ENCODE measurements at regions not wholly inside any gene's neighbourhood (a gene's known extent, or its start where the extent isn't known, plus 50 kb on each side); places are given as distances from the start of the nearest gene placed in this dataset.
"Not testable (repeated sequence)": the region's sequence is repeated elsewhere in the genome, so short reads cannot be mapped to it uniquely, and the experiment has no call there.

DNA sequence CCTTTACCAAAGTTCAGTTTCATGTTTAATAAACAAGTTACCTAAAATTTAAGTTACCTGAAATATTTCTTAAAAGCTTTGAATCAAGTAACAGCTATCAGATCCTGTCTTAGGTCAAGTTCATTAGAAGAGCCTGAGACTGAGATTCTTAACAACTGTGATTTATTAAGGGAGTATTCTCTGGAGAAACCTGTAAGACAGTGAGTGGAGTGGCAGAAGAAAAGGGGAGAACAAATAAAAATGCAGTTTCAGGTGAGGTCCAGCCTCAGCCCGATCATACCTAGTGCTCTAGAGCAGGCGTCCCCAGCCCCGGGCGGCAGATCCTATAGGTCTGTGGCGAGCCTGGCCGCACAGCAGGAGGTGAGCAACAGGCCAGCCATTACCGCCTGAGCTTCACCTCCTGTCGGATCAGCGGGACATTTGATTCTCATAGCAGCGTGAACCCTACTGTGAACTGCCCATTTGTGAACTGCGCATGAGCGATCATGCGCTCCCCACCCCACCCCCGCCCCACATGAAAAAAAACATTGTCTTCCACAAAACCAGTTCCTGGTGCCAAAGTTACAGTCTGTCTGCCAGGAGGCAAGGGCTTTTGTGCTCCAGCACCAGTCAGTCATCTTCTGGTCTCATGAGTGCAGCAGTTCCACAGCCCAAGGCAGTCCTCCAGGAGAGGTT is 59.2 kb upstream of the ADGRB3 start:
- DNase-seq (ENCODE audit: low spot score): no peak

DNA sequence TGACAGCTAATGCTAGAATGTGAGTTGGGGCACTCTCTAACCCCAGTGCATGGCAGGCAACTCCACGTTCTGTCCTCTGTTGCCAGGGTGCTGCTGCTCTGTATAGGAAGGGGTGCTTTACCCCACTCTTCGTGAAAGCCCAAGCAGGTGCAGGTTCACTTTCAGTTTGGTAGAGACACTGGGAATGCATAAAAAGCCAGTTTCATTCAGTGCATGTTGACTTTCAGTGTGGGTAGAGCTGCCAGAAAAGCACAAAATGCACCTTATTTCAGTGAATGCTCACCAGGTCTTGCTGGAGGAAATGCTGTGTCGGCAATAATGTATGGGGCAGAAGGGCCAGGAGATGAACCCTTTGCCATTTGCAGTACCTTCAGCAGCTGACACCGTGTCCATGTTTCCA is 62.1 kb upstream of the ADGRB3 start:
- DNase-seq (ENCODE audit: low spot score): no peak

DNA sequence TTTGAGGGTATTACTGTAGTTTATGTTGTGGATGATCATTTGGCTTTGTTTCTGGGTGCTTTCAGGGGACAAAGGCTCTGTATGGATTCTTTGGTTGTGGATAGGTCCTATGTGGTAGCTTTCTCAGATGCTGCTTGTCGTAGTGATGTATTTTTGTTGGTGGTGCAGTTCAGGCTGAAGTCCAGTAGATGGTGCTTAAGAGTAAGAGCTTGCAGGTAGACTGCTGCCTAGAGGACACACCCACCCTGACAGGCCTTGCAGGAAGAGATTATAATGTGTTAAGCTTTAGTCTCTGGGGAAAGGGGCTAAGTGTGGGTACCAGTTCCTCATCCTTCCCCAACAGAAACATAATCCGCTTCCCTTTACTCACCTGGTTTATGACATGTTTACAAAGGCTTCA is 62.6 kb upstream of the ADGRB3 start:
- DNase-seq (ENCODE audit: low spot score): no peak

DNA sequence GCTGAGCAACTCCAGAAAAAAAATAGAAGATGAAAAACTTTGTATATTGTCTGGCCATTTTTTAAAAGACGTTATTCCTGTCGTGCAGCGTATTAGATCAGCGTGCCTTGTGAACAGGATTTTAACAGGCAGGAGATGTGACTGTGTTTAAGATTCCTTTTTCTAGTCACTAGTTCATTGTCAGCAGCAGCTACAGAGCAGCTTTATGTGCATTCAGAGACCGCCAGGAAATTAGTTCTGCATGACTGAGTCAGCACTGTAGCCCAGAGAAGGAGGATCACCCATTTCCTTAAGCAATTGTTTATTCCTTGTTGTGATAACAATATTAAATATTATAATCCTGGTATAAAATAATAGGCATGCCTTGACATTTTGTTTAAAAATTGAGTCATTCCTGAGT is 75.4 kb upstream of the ADGRB3 start:
- no peak for DNase-seq (ENCODE audit: low spot score)

DNA sequence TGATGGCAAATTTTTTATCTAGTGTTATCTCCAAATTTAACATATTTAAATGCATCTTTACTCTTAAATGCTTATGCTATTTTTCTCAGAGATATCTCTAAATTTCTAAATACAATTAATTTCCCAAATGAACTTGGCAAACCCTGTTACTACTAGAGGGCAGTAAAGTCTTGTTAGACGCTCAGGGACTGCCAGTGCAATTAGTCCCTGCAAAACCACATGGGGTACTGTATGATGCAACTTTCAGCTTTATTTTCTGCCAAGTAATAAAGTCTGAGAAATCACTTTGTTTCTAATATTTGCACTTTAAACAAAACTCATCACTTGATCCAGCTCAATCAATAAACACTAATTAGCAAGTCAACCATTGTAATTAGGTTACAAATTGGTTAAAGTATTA is 76.0 kb upstream of the ADGRB3 start:
- DNase-seq (ENCODE audit: low spot score): no peak

DNA sequence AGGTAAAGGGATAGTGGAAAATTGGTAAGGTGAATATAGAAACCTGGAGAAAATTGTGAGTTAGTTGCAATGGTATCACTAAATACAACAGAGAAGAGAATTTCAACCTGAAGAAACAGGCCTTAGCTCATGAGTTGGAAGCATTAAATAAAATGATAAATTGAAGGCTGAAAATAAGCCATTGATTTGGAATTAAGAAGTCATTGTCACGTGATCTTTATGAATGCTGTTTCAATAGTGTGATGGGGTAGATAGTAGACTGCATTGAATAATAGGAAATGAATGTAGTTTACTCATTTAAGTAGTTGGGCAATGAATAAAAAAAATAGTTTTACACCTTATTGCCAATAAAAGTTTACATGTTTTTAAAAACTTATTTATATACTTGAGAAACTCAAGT is 88.5 kb upstream of the ADGRB3 start:
- DNase-seq (ENCODE audit: low spot score): no peak

DNA sequence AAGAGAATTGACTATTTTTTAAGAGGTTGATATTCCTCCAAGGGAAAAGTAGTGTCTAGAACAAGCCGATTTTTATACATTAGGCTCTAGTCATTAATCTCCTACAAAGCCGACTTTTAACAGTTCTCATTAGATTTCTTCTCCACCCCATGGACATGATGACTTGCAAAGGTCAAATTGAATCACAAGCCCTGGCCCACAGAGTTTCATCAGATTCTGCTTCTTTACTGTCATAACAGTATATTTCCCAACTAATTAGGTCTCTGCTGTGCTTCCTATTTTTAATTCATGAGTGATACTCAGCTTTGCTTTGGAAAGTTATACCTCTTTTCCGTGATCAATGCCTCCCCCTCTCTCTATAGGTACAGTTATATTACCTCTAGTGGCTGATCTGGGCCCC is 90.6 kb upstream of the ADGRB3 start:
- DNase-seq (ENCODE audit: low spot score): no peak

DNA sequence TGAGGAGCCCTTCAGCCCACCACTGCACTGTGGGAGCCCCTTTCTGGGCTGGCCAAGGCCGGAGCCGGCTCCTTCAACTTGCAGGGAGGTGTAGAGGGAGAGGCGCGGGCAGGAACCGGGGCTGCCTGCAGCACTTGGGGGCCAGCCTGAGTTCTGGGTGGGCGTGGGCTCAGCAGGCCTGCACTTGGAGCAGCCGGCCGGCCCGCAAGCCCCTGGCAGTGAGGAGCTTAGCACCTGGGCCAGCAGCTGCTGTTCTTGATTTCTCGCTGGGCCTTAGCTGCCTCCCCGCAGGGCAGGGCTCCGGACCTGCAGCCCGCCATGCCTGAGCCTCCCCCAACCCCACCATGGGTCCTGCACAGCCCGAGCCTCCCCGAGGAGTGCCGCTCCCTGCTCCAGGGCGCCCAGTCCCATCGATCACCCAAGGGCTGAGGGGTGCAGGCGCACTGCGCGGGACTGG is 101.7 kb upstream of the ADGRB3 start:
- no peak for DNase-seq (ENCODE audit: low spot score)

DNA sequence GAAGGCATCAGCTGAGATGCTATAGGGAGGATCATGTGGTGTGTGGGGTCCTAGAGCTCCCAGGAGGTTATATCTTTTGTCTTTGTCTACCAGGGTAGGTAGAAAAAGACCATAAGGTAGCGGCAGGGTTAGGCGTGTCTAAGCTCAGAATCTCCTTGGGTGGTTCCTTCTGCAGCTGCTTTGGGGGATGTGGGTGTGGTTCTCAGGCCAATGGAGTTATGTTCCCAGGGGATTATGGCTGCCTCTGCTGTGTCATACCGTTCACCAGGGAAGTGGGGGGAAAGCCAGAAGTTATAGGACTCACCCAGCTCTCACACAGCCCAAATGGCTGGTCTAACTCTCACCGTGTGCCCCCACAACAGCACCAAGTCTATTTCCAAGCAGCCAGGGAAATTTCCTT is 107.4 kb upstream of the ADGRB3 start:
- no peak for DNase-seq (ENCODE audit: low spot score)

DNA sequence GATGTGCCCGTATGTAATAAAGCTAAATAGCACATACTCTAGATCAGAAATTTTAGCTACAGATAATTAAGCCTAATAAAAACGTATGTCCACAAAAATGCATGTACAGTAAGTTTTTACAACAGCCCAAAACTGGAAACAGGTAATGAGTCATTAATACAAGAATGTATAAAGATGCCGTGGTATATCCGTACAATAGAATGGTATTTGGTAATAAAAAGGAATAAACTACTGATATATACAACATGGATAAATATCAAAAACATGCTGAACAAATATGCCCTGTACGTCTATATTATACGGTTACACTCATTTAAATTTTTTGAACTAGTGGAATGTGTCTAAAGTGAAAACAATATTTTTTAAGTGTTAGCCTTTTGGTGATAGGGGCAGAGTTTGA is 128.2 kb upstream of the ADGRB3 start:
- DNase-seq (ENCODE audit: low spot score): no peak

DNA sequence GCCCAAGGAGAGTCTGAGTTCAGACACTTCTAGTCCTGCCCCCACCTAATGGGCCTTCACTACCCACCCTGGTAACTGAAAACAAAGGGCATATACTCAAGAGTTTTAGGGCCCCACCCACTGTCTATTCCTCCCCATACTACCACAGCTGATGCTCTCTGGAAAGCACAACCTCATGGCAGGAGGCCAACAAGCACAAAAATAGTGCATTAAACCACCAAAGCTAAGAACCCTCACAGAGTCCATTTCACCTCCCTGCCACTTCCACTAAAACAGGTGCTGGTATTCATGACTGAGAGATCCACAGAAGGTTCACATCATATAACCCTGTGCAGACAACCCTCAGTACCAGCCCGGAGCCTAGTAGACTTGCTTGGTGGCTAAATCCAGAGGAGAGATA is 132.1 kb upstream of the ADGRB3 start:
- no peak for DNase-seq (ENCODE audit: low spot score)

DNA sequence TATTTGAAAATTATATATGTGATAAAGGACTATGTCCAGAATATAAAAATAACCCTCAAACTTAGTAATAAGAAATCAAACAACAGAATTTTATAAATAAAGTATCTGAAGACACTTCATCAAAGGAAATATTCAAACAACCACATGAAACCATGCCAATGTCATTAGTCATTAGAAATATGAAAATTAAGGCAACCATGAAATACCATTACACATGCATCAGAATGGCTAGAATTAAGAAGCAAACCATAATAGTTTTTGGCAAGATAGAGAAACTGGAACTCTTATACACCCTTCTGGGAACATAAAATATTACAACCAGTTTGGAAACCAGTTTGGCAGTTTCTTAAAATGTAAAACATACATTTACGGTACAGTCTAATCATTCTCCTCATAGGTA is 137.2 kb upstream of the ADGRB3 start:
- DNase-seq (ENCODE audit: low spot score): no peak

DNA sequence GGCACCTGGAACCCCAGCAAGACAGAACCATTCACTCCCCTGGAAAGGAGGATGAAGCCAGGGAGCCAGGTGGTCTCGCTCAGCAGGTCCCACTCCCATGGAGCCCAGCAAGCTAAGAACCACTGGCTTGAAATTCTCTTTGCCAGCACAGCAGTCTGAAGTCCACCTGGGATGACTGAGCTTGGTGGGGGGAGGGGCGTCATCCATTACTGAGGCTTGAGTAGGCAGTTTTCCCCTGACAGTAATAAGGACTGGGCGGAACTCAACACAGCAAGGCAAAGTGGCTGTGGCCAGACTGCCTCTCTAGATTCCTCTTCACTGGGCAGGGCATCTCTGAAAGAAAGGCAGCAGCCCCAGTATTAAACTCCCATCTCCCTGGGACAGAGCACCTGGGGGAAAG is 140.2 kb upstream of the ADGRB3 start:
- not testable (repeated sequence) for DNase-seq (ENCODE audit: low spot score)

DNA sequence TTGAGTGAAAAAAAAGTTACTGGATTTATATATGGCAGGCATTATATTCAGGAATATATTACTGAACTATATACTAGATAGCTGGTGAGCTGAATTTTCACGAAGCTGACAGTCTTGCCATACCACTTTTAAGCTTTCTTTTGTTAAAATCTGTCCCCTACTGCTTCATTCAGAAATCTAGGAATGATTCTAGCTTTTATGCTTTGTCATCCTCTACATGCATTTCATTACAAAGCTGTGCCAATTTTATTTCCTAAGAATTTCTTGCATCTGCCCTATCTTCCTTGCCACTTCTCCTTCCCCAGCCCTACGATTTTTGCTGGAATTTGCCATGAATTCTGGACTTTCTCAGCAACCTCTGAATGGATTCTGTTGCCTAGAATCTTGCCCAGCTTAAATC is 158.5 kb upstream of the ADGRB3 start:
- no peak for DNase-seq (ENCODE audit: low spot score)

DNA sequence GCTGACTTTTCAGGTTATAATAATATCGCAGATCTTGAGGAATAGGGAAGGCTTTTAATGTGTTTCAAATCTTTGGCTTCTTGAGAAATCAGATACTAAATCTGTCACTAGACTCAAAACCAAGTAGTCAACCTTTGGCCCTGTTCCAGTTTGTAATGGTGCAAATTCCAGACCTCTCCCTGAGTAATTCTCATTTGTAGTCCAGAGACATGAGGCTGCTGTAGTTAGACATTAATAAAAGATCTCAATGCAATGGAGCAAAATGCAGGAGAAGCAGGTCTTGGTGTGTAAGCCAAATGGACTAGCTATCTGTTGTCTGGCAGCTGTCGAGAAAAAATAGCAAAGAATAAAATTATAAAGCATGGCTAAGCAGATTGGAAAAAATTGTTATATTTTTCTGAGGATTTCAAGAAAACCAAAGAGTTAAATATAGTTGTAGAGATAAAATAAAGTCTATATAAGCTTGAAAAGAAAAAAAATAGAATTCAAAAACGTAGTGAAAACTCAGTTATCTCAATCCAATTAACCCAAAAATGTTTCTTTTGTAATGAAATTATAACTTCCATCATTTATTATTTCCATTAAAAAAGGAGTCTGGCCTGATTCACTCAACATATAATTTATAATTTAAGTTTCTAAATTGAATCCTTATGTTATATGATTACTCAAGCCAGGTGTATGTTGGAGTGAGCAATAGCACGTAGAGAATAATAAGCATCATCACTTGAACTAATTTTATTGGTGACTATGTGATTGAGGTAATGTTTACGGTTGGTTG is 161.5 kb upstream of the ADGRB3 start:
- no peak for DNase-seq (ENCODE audit: low spot score)

DNA sequence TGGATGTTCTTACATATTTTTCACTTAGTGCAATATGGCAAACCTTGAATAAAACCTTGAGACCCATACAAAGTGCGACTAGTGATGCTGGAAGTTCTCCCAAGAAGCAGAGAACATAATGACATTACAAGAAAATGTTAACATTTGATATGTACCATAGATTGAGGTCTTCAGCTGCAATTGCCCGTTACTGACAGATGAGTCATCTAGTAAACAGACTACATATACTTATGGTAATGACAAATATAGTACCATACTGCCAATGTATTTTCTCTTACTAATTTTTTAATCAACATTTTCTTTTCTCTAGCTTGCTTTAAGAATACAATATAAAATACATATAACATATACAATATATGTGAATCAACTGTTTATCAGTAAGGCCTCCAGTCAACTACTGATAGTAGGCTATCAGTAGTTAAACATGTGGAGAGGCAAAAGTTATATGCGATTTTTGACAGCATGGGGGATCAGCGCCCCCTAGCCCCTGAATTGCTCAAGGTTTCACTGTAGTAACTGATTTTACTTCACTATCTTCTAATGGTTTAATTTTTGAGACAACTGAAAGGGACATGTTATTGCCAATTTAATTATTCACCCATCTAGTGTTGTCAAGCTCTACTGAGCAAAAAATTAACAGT is 166.7 kb upstream of the ADGRB3 start:
- no peak for DNase-seq (ENCODE audit: low spot score)

DNA sequence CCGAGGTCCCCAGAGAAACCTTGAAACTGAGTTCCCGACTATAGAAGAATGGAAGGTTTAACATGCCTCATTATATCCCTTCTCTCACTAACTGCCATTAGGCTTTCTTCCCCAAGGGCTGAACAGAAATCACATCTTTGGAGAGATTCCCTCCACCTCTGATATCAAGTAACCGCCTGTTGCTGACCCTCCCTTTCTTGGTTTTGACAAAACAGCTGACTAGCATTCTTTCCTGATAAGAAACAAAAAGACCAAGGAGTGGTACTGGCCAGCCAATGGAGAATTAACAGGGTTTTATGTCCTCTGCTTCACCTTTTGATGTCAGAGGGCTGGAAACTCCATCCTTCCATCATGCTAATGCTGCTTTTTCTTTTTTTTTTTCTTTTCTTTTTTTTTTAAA is 176.6 kb upstream of the ADGRB3 start:
- no peak for DNase-seq (ENCODE audit: low spot score)

DNA sequence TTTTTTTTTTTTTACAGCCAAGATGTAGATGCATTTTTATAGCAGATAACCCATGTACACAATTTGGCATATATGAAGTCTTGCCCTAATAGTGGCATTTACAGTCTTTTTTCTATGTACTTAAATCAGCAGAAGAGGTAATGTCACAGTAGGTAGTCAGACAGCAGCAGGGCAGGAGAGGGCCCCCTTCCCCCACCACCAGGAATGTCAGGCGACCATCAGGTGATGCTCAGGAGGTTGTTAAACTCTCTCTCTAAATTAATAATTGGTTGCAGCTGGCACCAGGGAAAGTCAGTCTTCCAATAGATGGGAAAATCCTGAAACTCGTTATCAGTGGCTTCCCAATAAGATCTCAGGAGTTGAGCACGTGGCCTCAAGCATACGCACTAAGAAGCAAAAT is 188.0 kb upstream of the ADGRB3 start:
- no peak for DNase-seq (ENCODE audit: low spot score)

DNA sequence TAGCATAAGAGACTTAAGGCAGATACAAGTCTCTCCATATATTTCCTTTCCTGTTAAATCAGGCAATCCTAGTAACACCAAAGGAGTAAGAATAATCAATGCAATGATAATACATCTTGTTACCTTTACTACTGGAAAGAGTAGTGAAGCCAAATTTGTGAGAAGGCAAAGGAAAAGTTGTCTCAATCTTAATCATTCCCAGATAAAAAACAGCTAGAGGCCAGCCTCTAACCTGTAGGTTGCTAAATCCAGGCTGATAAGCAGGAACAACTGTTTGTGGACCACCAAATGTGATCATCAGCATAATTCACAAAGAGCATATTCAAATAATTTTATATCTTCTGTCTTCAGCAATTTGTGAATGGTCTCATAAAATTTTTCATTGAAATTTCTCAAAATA is 189.2 kb upstream of the ADGRB3 start:
- no peak for DNase-seq (ENCODE audit: low spot score)

DNA sequence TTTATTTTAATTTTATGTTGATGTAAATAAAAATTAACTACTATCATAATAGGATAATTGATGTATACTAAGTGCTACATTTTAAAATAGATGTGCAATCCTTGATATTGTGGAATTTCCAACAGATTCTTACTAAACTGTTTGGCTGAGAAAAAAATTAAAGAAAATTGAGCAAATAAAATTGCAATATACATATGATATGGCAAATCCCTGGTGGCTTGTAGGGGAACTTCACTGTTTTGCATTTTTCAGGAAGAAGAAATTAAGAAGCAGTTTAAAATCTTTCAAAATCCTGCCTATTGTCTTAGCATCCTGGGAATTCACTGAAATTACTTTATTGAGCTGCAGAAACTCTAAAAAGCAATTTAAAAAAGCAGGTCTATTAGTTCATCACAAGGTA is 191.4 kb upstream of the ADGRB3 start:
- no peak for DNase-seq (ENCODE audit: low spot score)

DNA sequence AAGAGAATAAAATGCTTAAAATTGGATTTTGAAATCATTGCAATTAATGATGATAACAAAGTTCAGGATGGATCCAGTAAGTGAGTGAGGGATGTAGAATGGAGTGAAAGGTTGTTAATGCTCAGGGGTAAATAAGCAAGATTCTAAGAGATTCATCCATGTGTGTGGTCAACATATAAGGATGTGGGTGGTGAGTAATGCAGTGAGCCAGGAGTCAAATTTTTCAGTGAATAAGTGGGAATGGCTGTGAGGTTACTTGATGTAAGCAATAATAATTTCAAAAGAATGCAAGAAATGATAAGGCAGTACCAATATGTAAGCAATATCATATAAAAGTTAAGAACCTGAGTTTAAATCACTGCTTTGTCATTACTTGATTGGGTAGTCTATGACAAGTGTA is 207.5 kb upstream of the ADGRB3 start:
- DNase-seq (ENCODE audit: low spot score): peak; percentile 0

DNA sequence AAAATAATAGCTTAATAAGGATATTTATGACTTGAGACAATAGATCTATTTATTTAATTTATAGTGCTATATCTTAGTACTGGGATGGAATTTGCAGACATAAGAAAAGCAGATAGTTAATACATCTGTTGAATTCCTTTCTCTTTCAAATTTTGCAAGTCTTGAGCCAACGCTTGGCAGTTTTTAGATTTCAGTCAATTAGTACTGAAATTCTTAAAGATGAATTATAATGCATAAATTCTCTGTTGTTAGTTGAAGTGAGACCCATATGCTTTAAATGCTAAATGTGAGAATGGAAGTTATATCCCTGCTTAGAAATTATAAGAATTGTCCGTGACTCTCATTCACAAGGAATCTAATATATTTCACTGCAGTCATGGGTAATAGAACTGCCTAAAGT is 225.1 kb upstream of the ADGRB3 start:
- no peak for DNase-seq (ENCODE audit: low spot score)

DNA sequence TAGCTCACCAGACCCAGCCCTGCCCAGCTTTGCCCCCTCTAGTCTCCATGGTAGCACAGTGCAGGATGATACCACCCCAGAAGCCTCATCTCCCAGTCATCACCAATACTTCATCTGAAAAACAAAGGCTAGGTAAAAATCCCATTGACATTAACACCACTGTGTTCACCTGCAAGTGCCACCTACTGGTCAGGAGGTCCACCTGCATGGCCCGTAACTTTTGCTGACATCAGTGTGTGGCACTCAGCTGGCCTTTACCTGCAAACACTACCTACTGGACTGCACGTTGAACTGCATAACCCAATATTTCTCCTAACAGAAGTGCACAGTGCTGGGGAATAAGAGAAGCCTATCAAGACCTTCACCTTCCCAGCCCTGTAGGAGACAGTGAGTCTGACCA is 234.7 kb upstream of the ADGRB3 start:
- no peak for DNase-seq (ENCODE audit: low spot score)

DNA sequence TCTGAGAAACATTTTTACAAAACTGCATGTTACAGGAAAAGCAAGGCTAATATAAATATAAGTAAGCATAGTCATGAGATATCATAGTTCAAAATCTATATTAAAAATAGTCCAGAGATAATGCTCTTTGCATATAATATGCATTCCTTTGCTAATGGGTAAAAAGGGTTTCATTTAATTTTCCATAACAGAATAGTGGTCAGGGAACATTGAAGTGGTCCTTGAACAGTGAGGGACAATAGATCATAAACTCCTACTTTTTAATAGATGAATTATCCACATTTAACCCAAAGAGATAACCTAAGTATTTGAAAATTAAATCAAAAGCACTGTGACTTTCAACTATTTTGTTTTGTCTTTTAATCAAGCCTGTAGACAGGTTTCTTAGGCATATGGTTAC is 243.1 kb upstream of the ADGRB3 start:
- DNase-seq (ENCODE audit: low spot score): no peak

All from hepatic stellate cell (primary cell).